ENCODE measurements at regions not wholly inside any gene's neighbourhood (a gene's known extent, or its start where the extent isn't known, plus 50 kb on each side); places are given as distances from the start of the nearest gene placed in this dataset.

GRCh38 chr12:95402096-95402495 lies 71.9 kb upstream of the METAP2 start:
- TF ChIP-seq, protein P1, sequence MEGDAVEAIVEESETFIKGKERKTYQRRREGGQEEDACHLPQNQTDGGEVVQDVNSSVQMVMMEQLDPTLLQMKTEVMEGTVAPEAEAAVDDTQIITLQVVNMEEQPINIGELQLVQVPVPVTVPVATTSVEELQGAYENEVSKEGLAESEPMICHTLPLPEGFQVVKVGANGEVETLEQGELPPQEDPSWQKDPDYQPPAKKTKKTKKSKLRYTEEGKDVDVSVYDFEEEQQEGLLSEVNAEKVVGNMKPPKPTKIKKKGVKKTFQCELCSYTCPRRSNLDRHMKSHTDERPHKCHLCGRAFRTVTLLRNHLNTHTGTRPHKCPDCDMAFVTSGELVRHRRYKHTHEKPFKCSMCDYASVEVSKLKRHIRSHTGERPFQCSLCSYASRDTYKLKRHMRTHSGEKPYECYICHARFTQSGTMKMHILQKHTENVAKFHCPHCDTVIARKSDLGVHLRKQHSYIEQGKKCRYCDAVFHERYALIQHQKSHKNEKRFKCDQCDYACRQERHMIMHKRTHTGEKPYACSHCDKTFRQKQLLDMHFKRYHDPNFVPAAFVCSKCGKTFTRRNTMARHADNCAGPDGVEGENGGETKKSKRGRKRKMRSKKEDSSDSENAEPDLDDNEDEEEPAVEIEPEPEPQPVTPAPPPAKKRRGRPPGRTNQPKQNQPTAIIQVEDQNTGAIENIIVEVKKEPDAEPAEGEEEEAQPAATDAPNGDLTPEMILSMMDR (conservative IDR thresholded peaks at IDR 0.05 in 1 of 2, IDR thresholded peaks at IDR 0.05 in 1 of 2; ENCODE audit: extremely low read depth in 1 of 2, insufficient read depth in 1 of 2, low read depth in 1 of 2, low read length in 2 of 2), result no peak
- TF ChIP-seq EZH2 (IDR thresholded peaks at IDR 0.05; ENCODE audit: borderline replicate concordance, low read length), result no peak

Data from mammary epithelial cell (primary cell).